Eye (tissue), 1 donor: ENCODE measurements at regions not wholly inside any gene's neighbourhood (a gene's known extent, or its start where the extent isn't known, plus 50 kb on each side); places are given as distances from the start of the nearest gene placed in this dataset.
"Not testable (repeated sequence)": the region's sequence is repeated elsewhere in the genome, so short reads cannot be mapped to it uniquely, and the experiment has no call there.

Experiments used
- DNase-seq: peaks from one replicate; pipeline ENCODE4 v3.0.0-alpha.2; 2015

GRCh38 chr12:96085475-96085874, 50.1 kb upstream of the LTA4H start:
- no peak for DNase-seq

- DNase-seq = not testable (repeated sequence)
Observed at GRCh38 chr12:96086190-96086589, 50.8 kb upstream of the LTA4H start.

GRCh38 chr12:96091833-96092232, 56.4 kb upstream of the LTA4H start:
- no peak for DNase-seq

- no peak for DNase-seq
Observed at GRCh38 chr12:96093543-96094196, 58.3 kb upstream of the LTA4H start.

DNA sequence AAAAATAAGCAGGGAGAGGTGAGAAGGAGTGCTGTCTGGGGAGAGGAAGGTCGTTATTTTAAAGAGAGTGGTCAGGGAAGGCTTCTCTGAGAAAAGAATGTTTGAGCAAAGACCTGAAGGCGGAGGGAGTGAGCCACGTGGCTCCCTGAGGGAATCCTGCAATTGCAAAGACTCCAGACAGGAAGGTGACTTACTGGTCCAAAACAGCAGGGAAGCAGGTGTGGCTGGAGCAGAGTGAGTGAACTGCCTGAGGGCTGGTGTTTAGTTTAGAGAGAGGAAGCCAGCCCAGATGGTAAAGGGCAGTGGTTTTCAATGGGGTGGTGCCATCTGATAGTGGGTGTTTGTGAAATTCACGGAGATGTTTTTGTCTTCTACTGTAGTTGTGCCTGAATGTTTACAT, 58.8 kb upstream of the LTA4H start:
- peak; percentile 48 for DNase-seq

GRCh38 chr12:96098631-96099030, 63.2 kb upstream of the LTA4H start:
- DNase-seq = no peak

GRCh38 chr12:96099421-96099820, 64.0 kb upstream of the LTA4H start:
- DNase-seq = no peak

DNA sequence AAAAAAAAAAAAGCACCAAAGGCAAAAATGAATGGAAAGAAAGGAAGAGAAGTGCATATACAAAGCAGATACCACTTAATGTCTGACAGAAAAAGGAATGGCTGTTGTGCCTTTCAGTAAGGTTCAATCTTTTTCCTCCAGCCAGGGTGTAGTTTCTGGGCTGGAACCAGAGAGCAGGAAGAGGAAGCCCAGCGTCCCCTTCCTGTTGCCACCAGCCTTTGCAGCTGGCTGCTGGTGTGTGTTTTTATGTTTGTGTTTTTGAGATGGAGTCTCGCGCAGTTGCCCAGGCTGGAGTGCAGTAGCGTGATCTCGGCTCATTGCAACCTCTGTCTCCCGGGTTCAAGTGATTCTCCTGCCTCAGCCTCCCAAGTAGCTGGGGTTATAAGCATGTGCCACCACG, 64.6 kb upstream of the LTA4H start:
- DNase-seq = no peak

GRCh38 chr12:96101806-96102205, 66.4 kb upstream of the LTA4H start:
- DNase-seq = no peak

DNA sequence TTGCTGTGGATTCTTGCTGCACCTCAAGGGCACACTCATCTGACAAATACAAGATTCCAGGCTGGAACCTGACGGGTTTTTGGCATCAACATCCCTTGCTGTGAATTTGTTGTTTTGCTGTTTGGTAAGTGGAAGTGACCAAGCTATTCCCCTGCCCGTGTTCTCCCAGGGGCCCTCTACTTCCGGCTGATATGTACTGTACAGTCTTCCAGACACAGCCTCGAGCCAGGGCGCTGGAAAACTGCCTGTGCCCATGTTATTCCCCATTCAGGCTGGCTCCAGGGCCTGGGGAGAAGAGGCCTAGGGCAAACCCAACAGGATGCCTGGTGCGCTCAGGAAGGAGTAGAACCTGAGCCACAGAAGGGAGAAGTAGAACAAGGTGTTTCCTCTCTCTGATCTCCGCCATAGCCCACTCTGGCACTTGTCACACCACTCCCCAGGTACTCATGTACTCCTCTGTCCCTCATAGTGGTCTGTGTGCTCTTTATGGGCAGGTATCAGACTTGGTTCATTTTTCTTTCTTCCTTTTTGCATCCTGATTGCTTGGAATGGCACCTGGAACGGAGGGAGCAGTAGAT, 67.8 kb upstream of the LTA4H start:
- DNase-seq = no peak

- no peak for DNase-seq
Observed at GRCh38 chr12:96104566-96104965, 69.2 kb upstream of the LTA4H start.

DNA sequence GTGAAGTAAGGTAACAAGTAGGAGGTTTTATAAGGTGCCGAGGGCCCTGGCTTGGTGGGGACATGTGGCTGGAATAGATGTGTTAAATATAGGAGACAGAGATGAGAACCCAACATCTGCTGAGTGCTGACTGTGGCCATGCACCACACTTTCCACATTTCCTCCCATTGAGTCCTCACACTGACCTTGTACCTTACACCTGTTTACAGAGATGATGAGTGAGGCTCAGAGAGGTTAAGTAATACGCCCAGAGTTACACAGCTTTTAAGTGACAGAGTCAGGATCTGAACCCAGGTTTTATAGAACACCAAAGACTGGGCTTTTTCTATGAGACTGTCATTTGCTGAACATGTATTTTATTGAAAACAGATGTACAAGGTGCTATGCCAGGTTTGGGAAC, 70.8 kb upstream of the LTA4H start:
- no peak for DNase-seq

- DNase-seq = no peak
Observed at GRCh38 chr12:96107236-96107635, 71.8 kb upstream of the LTA4H start.

DNA sequence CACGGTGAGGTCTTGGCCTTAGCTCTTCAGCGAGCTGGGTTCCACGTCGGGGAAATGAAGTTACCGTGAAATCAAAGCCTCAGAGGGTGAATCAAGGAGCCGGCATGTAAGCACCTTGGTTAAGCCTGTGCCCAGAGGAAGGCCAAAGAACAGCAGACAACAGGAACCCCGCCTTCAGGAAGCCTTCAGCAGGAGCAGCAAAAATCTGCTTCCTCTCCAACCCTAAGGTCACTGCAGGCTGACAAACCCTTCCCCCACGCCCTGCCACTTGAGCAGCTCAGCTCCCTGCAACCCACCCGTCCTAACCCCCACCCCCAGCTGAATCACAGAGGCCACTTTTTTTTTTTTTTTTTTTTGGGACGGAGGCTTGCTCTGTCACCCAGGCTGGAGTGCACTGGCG, 72.9 kb upstream of the LTA4H start:
- DNase-seq = no peak

GRCh38 chr12:96108941-96109340, 73.6 kb upstream of the LTA4H start:
- not testable (repeated sequence) for DNase-seq

GRCh38 chr12:96112733-96113132, 77.3 kb upstream of the LTA4H start:
- peak; percentile 65 for DNase-seq

DNA sequence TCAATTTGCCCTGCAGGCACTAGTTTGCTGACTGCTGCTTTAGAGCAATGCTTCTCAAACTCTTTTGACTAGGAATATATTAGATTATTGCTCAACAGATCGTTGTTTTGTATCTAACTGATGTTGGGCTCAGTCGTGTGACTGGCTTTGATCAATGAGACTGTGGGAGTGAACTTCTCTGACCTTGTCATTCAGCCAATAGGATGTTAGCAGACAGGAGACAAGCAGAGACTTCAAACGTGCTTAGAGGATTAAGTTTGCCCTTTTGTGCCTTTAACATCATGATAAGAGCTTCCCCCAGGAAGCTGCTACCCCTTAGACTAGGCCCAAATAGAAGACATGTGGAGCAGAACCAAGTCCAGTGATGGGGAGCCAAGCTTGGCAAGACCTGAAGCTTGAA, 76.7 kb upstream of the ELK3 start:
- DNase-seq = no peak

DNA sequence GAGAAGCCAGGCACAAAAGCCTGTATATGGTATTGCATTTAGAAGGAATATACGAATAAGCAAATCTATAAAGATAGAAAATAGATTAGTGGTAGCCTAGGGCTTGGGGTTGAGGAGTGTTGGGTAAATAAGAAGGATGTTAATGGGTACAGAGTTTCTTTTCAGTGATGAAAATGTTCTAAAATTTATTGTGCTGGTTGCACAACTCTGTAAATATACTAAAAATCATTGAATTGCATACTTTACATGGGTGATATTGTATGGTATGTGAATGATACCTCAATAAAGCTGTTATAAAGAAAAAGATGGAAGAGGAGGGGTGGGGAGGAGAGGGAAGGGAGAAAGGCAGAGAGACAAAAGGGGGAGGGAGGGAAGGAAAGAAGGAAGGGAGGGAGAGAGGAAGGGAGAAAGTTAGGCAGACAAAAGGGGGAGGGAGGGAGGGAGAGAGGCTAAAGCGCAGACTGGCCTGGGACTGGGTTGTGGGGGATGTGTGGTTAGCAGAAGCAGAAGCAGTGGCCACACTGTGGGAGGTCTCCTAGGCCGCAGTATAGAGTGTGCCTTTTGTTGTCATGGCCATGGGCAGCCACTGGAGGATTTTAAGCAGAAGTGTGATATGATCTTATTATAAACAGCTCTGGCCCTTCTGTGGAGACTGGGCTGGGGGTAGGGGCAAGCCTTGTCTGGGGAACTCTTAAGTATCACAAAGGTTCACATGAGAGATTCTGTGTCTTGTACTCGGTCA, 73.6 kb upstream of the ELK3 start:
- DNase-seq = peak; percentile 32

DNA sequence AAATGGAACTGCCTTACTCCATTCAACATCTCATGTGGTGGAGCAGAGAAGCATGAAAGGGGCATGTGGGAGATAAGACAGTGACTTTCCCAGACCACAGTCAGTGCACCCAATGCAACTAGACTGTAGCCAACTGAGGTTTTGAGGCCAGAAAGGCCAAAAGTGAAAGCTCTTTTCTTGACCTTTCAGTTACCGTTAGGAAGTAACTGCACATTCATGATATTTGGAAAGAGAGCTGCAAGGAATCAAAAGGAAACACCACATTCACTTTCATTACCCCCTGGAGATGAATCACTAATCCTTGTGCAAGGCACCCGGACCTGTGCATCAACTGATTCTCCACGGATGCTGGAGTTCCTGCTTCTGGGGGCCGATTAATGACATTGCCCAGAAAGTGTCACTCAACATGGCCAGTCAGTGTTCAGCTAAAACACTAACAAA, 72.9 kb upstream of the ELK3 start:
- no peak for DNase-seq

DNA sequence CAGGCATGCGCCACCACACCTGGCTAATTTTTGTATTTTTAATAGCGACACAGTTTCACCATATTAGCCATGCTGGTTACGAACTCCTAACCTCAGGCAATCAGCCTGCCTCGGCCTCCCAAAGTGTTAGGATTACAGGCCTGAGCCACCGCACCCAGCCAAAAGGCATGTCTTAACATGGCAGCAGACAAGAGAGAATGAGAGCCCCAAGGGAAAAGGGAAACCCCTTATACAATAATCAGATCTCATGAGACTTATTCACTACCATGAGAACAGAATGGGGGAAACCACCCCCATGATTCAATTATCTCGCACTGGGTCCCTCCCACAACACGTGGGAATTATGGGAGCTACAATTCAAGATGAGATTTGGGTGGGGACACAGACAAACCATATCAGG, 65.9 kb upstream of the ELK3 start:
- DNase-seq = not testable (repeated sequence)

GRCh38 chr12:96130396-96131059, 63.6 kb upstream of the ELK3 start:
- no peak for DNase-seq

DNA sequence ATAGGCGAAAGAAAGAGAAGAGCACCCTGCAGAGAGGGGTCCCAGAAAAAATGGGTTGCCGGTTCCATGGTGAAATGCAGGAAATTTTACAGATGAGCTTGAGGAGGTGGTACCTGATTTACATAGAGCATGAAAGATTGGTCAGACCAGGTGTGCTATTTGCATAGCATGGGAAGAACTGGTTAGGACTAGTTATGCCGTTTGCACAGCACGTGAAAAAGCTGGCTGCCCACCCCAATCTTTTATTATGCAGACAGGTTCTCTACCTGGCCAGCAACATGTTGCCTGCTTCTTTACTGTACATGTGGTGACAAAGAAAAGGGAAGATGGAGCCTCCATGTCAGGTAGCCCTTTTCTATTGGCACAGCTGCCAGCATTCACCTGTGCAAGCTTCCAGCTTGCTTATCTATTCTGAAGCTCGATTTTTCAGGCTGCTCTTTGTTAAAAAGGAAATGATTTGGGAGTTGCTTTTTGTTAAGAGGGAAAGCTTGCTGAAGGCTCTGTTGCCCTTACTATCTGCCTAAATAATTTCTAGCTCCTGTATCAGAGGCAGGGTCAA, 62.9 kb upstream of the ELK3 start:
- DNase-seq = no peak

- no peak for DNase-seq
Observed at GRCh38 chr12:96132819-96133218, 61.4 kb upstream of the ELK3 start.
